HG02973 (cell line): ENCODE measurements at regions not wholly inside any gene's neighbourhood (a gene's known extent, or its start where the extent isn't known, plus 50 kb on each side); places are given as distances from the start of the nearest gene placed in this dataset.

Experiments used
- ATAC-seq: cut with Tn5 transposase; IDR thresholded peaks from one replicate; pipeline ENCODE4 v1.9.1; 2021; ENCODE audit warnings: moderate library complexity; ENCODE audit not compliant: unreplicated experiment

DNA sequence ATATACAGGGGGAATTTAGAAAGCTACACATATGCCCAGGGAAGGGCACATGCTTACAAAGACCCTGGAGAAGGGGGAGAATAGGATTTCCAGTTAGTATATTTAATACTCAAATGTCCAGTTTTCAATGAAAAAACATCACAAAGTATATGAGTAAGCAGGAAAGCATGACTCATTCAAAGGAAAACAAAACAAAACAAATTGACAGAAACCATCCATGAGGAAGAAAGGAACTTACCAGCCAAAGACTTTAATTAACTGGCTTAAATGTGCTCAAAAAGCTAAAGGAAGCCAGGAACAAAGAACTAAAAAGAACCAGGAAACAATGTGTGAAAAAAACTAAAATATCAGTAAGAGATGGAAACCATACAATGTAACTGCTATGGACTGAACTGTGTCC is 716.2 kb upstream of the ARGLU1 start:
- ATAC-seq, result no peak

GRCh38 chr13:107277911-107278310 is 710.0 kb upstream of the ARGLU1 start:
- no peak for ATAC-seq

DNA sequence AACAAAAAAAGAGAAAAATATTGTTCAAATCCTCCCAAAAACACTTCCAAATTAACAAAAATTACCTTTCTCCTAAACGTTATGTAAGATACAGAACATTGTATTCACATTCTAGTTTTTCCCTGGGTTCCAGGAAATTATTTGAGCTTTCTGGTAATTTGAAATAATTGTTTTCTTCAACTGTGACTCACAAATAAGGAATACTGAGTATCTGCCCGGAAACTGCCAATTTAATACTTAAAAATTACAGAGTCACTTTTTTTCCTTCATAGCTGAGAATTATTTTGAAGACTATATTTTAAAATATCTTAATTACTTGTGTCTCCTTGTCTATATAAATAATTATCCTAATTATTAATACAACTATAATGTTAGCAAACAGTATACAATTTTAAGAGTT is 709.0 kb upstream of the ARGLU1 start:
- ATAC-seq, result no peak

- no peak for ATAC-seq
Observed at GRCh38 chr13:107275945-107276614, 708.1 kb upstream of the ARGLU1 start.

GRCh38 chr13:107275312-107275711 is 707.4 kb upstream of the ARGLU1 start:
- ATAC-seq, result no peak

DNA sequence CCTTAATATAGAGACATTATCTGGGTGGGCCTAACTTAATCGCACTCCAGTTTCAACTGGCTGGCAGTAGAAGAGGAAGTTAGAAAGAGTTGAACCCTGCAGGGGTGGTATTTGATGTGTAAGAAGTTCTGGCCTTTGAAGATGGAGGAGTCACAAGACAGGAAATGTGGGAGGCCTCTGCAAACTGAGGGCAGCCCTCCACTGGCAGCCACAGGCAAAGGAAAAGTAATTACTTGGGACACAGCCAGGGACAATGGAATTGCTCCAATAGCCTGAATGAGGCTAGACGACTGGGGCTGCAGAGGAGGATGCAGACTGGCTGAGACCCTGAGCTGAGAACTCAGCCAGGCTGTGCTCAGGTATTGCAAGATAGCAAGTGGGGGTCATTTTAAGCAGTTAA is 703.3 kb upstream of the ARGLU1 start:
- no peak for ATAC-seq

DNA sequence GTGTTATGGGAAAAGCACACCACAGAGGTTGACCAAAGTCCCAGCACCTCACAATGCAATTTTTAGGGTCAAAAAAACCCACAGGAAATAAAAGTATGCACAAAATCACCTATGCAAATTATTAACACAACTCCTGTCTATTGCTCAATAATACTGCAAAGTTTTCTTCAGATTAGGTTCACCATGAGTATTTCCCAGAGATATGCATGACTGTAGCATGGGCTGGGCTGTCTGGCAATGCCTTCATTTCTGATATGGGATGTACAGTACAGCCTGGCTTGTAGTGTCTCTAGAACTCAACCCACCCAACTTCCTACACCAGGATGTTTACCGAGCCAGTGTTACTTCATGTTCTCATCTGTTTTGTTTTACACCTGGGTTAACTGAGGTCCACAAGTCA is 698.7 kb upstream of the ARGLU1 start:
- no peak for ATAC-seq

GRCh38 chr13:107258599-107259187 is 690.8 kb upstream of the ARGLU1 start:
- ATAC-seq, result no peak

GRCh38 chr13:107254392-107254791 is 686.5 kb upstream of the ARGLU1 start:
- ATAC-seq, result no peak

DNA sequence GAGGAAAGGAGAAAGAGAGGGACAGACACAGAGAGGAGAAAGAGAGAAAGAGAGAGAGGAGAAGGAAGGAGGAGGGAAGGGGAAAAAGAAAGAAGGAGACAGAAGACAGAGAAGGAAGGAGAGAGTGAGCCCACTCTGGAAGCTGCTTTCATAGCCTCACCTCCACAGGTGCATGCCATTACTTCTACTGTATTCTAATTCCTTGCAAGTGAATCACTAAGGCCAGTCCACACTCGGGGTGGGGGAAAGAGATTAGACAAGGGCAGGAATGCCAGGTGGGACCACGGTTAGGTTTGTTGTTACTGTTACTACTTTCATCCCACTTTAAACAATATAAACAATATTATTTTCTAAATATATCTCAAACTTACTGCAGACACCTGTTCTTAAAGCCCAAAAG is 684.5 kb upstream of the ARGLU1 start:
- ATAC-seq, result no peak

DNA sequence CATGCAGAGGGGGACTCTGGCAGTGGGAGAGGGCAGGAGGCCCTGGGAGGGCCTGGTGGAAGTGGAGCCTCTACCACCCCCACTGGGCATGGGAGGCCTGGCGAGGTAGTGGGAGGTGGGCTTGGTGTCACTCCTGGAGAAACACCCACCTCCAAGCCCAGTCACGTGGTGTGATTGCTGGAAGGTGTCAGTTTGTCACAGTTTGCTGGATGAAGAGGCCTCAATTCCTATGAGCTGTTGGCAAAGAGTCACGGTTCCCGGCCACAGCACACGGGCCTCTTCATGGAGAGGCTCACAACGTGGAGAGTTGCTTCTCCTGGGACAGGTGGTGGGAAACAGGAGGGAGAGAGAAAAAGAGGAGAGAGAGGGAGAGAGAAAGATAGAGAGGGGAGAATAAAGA is 684.1 kb upstream of the ARGLU1 start:
- no peak for ATAC-seq

- no peak for ATAC-seq
Observed at GRCh38 chr13:107251341-107251740, 683.4 kb upstream of the ARGLU1 start.

DNA sequence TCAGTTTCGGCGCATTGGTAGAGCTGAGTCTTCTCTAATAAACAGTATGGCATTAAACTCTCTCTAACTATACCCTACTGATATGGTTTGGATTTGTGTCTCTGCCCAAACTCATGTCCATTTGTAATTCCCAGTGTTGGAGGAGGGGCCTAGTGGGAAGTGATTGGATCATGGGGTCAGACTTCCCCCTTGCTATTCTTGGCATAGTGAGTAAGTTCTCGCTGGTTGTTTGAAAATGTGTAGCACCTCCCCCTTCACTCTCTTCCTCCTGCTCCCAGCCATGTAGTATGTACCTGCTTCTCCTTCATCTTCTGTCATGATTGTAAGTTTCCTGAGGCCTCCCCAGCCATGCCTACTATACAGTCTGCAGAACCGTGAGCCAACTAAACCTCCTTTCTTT is 682.7 kb upstream of the ARGLU1 start:
- no peak for ATAC-seq

- ATAC-seq, result no peak
Observed at GRCh38 chr13:107244241-107244640, 676.3 kb upstream of the ARGLU1 start.

DNA sequence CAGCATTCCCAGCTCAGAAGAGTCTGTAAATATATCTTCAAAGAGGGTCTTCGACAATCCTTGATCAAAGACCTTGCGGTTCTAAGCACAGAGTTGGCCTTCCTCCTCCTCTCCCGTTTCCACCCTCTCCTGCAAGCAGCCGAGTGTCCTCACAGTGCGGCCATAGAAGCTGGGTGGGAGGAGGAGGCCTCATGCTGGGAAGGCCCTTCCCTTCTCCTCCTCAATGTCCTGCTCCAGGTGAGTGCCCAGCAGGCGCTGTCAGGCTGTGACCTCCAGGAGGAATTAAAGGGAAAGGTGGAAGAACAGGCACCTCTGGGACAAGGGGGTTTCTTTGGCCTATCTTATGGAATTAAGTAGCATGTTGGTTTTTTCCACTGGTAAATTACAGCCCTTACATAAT is 674.2 kb upstream of the ARGLU1 start:
- no peak for ATAC-seq

DNA sequence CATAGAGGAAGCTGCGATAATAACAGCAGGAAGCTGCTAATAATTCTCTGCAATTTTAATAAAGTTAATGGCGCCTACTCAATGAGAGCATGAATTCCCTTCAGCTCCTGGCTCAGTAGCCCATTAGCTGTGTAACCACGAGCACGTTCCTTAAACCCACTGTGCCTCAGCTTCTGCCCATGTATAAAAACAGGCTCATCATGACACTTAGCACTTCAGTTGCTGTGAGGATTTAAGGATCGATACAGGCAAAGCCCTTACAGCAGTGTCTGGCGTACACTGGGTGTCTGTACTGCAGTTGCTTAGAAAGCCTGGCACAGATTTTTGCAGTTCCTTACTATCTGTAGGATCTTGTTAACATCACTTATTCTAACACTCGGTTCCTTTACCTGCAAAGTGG is 673.4 kb upstream of the ARGLU1 start:
- no peak for ATAC-seq

DNA sequence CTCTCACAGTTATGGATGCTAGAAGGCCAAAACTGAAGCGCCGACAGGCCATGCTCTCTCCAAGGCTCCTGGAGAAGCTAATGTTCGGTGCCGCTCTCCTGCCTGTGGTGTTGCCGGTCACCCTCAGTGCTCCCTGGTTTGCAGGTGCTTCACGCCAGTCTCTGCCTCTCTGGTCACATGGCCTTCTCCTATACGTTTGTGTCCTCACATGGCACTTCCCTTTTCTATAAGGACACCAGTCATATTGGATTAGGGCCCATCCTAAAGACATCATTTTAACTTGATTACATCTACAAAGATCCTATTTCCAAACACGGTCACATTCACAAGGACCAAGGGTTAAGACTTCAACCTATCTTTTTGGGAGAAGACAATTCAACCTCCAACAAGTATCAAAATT is 671.3 kb upstream of the ARGLU1 start:
- no peak for ATAC-seq

GRCh38 chr13:107238262-107238981 is 670.5 kb upstream of the ARGLU1 start:
- ATAC-seq, result no peak

GRCh38 chr13:107234319-107235073 is 666.6 kb upstream of the ARGLU1 start:
- no peak for ATAC-seq

GRCh38 chr13:107233541-107233940 is 665.6 kb upstream of the ARGLU1 start:
- no peak for ATAC-seq

GRCh38 chr13:107231944-107232343 is 664.0 kb upstream of the ARGLU1 start:
- ATAC-seq, result no peak

DNA sequence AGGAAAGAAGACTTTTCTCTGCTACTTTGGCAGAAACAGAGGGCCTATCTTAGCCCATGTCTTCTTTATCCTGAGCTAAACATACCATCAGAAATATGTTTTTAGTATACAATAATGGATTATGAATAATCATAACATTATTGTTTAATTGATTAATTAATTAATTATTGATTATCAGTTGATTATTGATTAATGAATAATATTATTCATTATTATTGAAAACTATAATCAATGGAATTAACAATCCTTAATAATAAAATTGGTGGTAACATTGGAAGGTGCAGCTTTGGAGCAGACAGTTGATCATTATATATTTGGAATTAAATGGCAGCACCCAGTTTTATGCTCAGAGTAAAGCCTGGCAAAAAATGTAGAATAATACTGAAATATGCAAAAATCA is 655.9 kb upstream of the ARGLU1 start:
- ATAC-seq, result no peak
